Lung (tissue), 11 donors: ENCODE measurements at regions not wholly inside any gene's neighbourhood (a gene's known extent, or its start where the extent isn't known, plus 50 kb on each side); places are given as distances from the start of the nearest gene placed in this dataset.

Source experiments
- ATAC-seq: fragments of 200-7000 bp; cut with Tn5 transposase; one replicate; pipeline ENCODE4 v1.9.1; 2020; ENCODE audit warnings: moderate number of reproducible peaks; ENCODE audit not compliant: insufficient read depth, low FRiP score
- DNase-seq, 3 donors: peaks; one replicate each; pipeline ENCODE4 v3.0.0-alpha.2; 2013 to 2017
- H3K27ac ChIP-seq, 2 donors: one replicate each; pipeline ENCODE4 v1.5.1; 2013; ENCODE audit warnings: mild to moderate bottlenecking in 2 of 2, moderate library complexity in 2 of 2, control low read depth in 1 of 2, inconsistent platforms in 1 of 2, low read depth in 1 of 2, low read length in 1 of 2
- H3K27me3 ChIP-seq, 3 donors: one replicate each; pipeline ENCODE4 v1.5.1; 2013; ENCODE audit warnings: low read length in 2 of 3; ENCODE audit not compliant: control insufficient read depth in 3 of 3, insufficient read depth in 3 of 3
- H3K36me3 ChIP-seq, 4 donors: one replicate each; pipeline ENCODE4 v1.5.1; 2013; ENCODE audit warnings: low read length in 4 of 4, mild to moderate bottlenecking in 1 of 4, moderate library complexity in 1 of 4; ENCODE audit not compliant: control insufficient read depth in 4 of 4, insufficient read depth in 4 of 4
- H3K4me1 ChIP-seq, 5 donors: one replicate each; pipeline ENCODE4 v1.5.1; 2013; ENCODE audit warnings: low read length in 5 of 5, mild to moderate bottlenecking in 2 of 5, moderate library complexity in 1 of 5; ENCODE audit not compliant: control insufficient read depth in 5 of 5, insufficient read depth in 5 of 5
- H3K4me3 ChIP-seq: one replicate; pipeline ENCODE4 v1.5.1; 2013; ENCODE audit warnings: mild to moderate bottlenecking, control low read depth, moderate library complexity
- H3K9ac ChIP-seq, 2 donors: one replicate each; pipeline ENCODE4 v1.5.1; 2013; ENCODE audit warnings: low read length in 2 of 2, control low read depth in 1 of 2; ENCODE audit not compliant: insufficient read depth in 1 of 2
- H3K9me3 ChIP-seq, 4 donors: one replicate each; pipeline ENCODE4 v1.5.1; 2013; ENCODE audit warnings: low read length in 3 of 4, mild to moderate bottlenecking in 1 of 4, moderate library complexity in 1 of 4; ENCODE audit not compliant: control insufficient read depth in 4 of 4, insufficient read depth in 3 of 4
- WGBS, 2 donors: extraction: QIAGEN DNeasy Blood & Tissue Kit; methylation state at CpG; one replicate each; pipeline ENCODE4 v1.1.7; 2013; 5-methylcytosine and 5-hydroxymethylcytosine counted together
- TF ChIP-seq, protein P1 (sequence below): IDR thresholded peaks from 2 replicates; pipeline ENCODE4 v1.5.1; 2012; ENCODE audit warnings: mild to moderate bottlenecking; ENCODE audit errors: control extremely low read depth, extremely low read depth
- donor health status: control.
- donor health status: control.
- donor health status: Bipolar disorder and iron deficiency.
- donor health status: healthy.
- donor health status: DM: yes; HTN: yes; CAD: no.

DNA sequence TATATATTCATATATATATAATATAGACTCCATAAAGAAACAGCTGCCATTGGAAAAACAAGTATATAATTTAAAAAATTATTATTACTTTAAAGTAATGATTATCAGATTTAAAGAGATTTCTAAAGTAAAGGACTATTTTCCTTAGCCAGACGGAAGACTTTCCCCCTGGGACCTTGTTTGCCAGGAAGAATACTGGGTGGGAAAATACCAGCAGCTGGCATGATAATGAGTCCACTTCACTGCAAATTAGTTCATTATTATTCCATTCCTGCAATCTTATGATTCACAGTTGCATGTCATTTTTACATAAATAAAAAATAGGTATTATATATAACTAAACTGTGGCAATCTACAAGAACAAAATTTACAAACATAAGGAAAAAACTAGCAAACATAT lies 339.8 kb upstream of the CDH7 start:
- Histone ChIP-seq H3K9me3 (no peaks in the 10 kb centered on the region), H3K4me1 (no peaks in the 10 kb centered on the region), H3K4me3 (no peak overlapping the region), H3K27me3 (peaks cover 0 to 5% (median 0%) of the 10 kb centered on the region in 3 donors), H3K36me3 (no peaks in the 10 kb centered on the region), H3K27ac (no peak overlapping the region), H3K9ac (no peak overlapping the region)
- WGBS, 2 donors: 83 to 84% methylated on average over 1 of the region's 1 CpG
- DNase-seq (no peak), ATAC-seq (no peak)
- TF ChIP-seq, protein P1, sequence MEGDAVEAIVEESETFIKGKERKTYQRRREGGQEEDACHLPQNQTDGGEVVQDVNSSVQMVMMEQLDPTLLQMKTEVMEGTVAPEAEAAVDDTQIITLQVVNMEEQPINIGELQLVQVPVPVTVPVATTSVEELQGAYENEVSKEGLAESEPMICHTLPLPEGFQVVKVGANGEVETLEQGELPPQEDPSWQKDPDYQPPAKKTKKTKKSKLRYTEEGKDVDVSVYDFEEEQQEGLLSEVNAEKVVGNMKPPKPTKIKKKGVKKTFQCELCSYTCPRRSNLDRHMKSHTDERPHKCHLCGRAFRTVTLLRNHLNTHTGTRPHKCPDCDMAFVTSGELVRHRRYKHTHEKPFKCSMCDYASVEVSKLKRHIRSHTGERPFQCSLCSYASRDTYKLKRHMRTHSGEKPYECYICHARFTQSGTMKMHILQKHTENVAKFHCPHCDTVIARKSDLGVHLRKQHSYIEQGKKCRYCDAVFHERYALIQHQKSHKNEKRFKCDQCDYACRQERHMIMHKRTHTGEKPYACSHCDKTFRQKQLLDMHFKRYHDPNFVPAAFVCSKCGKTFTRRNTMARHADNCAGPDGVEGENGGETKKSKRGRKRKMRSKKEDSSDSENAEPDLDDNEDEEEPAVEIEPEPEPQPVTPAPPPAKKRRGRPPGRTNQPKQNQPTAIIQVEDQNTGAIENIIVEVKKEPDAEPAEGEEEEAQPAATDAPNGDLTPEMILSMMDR: no peak

GRCh38 chr18:65409261-65409660 lies 341.6 kb upstream of the CDH7 start:
- H3K4me3 ChIP-seq: no peak overlapping the region
- no peak for ATAC-seq
- DNase-seq: no peak
- H3K9ac ChIP-seq: no peak overlapping the region
- WGBS, 2 donors: 78 to 86% methylated on average over 3 of the region's 3 CpGs
- peaks cover 0 to 4% (median 0%) of the 10 kb centered on the region in 4 donors for H3K9me3 ChIP-seq
- H3K4me1 ChIP-seq: no peaks in the 10 kb centered on the region
- H3K27me3 ChIP-seq: peaks cover 0 to 5% (median 2%) of the 10 kb centered on the region in 3 donors
- H3K27ac ChIP-seq: no peak overlapping the region
- no peaks in the 10 kb centered on the region for H3K36me3 ChIP-seq
- TF ChIP-seq, protein P1: no peak

DNA sequence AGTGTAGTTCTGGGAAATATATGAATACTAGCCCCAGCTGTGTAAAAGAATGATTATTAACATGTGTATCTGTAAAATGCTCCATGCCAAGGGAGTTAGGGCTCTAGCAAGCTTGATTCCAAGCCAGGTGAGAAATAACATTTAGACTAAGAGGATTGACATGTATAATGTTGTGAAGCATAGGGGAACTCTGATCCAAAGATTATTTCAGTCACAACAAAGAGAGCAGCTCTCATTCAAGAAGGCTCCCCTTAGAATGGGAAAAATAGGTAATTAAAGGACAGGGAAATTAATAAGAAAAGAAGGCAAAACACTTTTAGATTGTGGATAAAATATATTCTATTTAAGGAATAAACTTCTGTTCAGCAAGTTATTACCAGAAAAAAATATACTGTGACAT lies 347.3 kb upstream of the CDH7 start:
- Histone ChIP-seq H3K4me3 (no peak overlapping the region), H3K27me3 (peaks cover 0 to 17% (median 2%) of the 10 kb centered on the region in 3 donors), H3K9ac (no peak overlapping the region), H3K4me1 (peaks cover 0 to 7% (median 0%) of the 10 kb centered on the region in 5 donors), H3K27ac (no peak overlapping the region), H3K36me3 (no peaks in the 10 kb centered on the region), H3K9me3 (peaks cover 0 to 4% (median 0%) of the 10 kb centered on the region in 4 donors)
- TF ChIP-seq, protein P1: no peak
- ATAC-seq (no peak), DNase-seq (no peak)

- TF ChIP-seq, protein P1: no peak
- 79 to 84% methylated on average over 1 of the region's 1 CpG for WGBS, 2 donors
- no peak overlapping the region for H3K27ac ChIP-seq
- peaks cover 0 to 13% (median 0%) of the 10 kb centered on the region in 5 donors for H3K4me1 ChIP-seq
- no peak overlapping the region for H3K9ac ChIP-seq
- no peaks in the 10 kb centered on the region for H3K36me3 ChIP-seq
- ATAC-seq: no peak
- no peaks in the 10 kb centered on the region for H3K9me3 ChIP-seq
- H3K27me3 ChIP-seq: peaks cover 0 to 28% (median 0%) of the 10 kb centered on the region in 3 donors
- peak in 2 of 3 donors; percentile 63 to 77 for DNase-seq
- no peak overlapping the region for H3K4me3 ChIP-seq
These were observed 351.7 kb upstream of the CDH7 start for GRCh38 chr18:65399091-65399490.
